ENCODE measurements at regions not wholly inside any gene's neighbourhood (a gene's known extent, or its start where the extent isn't known, plus 50 kb on each side); places are given as distances from the start of the nearest gene placed in this dataset.

- no peak for DNase-seq
Measured at GRCh38 chr21:22438428-22439086, 1440.3 kb downstream of the NCAM2 start.

- DNase-seq: no peak
Measured at GRCh38 chr21:22444990-22445389, 1446.8 kb downstream of the NCAM2 start.

GRCh38 chr21:22450507-22450906 is 1452.3 kb downstream of the NCAM2 start:
- DNase-seq: no peak

- DNase-seq: no peak
Measured at GRCh38 chr21:22456241-22456640, 1458.0 kb downstream of the NCAM2 start.

GRCh38 chr21:22468893-22469292 is 1470.7 kb downstream of the NCAM2 start:
- peak; percentile 0 for DNase-seq

GRCh38 chr21:22474403-22474802 is 1476.2 kb downstream of the NCAM2 start:
- DNase-seq: no peak

- DNase-seq: no peak
Measured at GRCh38 chr21:22476214-22476613, 1478.0 kb downstream of the NCAM2 start.

- no peak for DNase-seq
Measured at GRCh38 chr21:22476726-22477646, 1478.8 kb downstream of the NCAM2 start.

GRCh38 chr21:22490049-22490448 is 1491.8 kb downstream of the NCAM2 start:
- no peak for DNase-seq

GRCh38 chr21:22516230-22516629 is 1518.0 kb downstream of the NCAM2 start:
- DNase-seq: no peak

- DNase-seq: no peak
Measured at GRCh38 chr21:22535630-22536029, 1537.4 kb downstream of the NCAM2 start.

- DNase-seq: peak; percentile 10
Measured at GRCh38 chr21:22536509-22536908, 1538.3 kb downstream of the NCAM2 start.

- no peak for DNase-seq
Measured at GRCh38 chr21:22544747-22545146, 1546.5 kb downstream of the NCAM2 start.

GRCh38 chr21:22552390-22552789 is 1554.2 kb downstream of the NCAM2 start:
- DNase-seq: no peak

GRCh38 chr21:22554690-22555316 is 1556.6 kb downstream of the NCAM2 start:
- no peak for DNase-seq

- no peak for DNase-seq
Measured at GRCh38 chr21:22556829-22557228, 1558.6 kb downstream of the NCAM2 start.

GRCh38 chr21:22561946-22562345 is 1563.7 kb downstream of the NCAM2 start:
- DNase-seq: no peak

- DNase-seq: no peak
Measured at GRCh38 chr21:22573834-22574233, 1575.6 kb downstream of the NCAM2 start.

GRCh38 chr21:22575165-22575584 is 1577.0 kb downstream of the NCAM2 start:
- DNase-seq: peak; percentile 4

GRCh38 chr21:22579741-22580140 is 1581.5 kb downstream of the NCAM2 start:
- DNase-seq: no peak

GRCh38 chr21:22582026-22582425 is 1583.8 kb downstream of the NCAM2 start:
- DNase-seq: no peak

GRCh38 chr21:22584308-22584707 is 1586.1 kb downstream of the NCAM2 start:
- DNase-seq: no peak

GRCh38 chr21:22585558-22585957 is 1587.3 kb downstream of the NCAM2 start:
- no peak for DNase-seq
